Loucy (cell line): ENCODE measurements at regions not wholly inside any gene's neighbourhood (a gene's known extent, or its start where the extent isn't known, plus 50 kb on each side); places are given as distances from the start of the nearest gene placed in this dataset.

Source experiments
- CTCF ChIP-seq: fragments of 200-600 bp; sonication (generic); conservative IDR thresholded peaks from 2 replicates; pipeline ENCODE4 v1.5.1; 2014; ENCODE audit warnings: mild to moderate bottlenecking, antibody characterized with exemption, low read length
- EZH2phosphoT487 ChIP-seq: fragments of 200-600 bp; IDR thresholded peaks from 2 replicates; pipeline ENCODE4 v1.6.1; 2018; ENCODE audit warnings: antibody characterized with exemption, mild to moderate bottlenecking, moderate library complexity, borderline replicate concordance

GRCh38 chr16:5427571-5427970, 330.0 kb upstream of the EEF2KMT start:
- no peak for TF ChIP-seq CTCF
- no peak for TF ChIP-seq EZH2phosphoT487
